ENCODE measurements at regions not wholly inside any gene's neighbourhood (a gene's known extent, or its start where the extent isn't known, plus 50 kb on each side); places are given as distances from the start of the nearest gene placed in this dataset.
A peak's percentile ranks its signal among the peaks of the same experiment; 100 is the strongest.

DNA sequence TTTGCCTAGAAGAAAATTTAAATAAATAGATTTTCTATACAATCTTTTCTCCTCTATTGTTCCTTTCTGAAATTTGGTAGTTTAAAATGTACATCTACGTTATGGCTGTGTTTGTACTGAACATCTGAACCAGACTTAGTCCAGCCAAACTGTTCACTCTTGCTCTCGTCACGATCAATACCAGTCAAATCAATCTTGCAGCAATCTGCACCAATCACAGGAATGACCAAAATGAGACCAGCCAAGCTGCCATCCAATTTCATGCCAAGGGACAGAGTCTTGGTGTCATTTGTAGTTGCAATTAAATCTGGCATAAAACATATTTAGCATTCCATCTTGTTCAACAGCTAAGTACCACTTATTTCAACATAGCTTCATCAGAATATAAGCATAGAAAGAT is 156.6 kb downstream of the IRS2 start:
- no peak overlapping the region for H2AFZ ChIP-seq (ENCODE audit: low read depth, low read length)
- Mint-ChIP-seq H3K9me3 (ENCODE audit: unreplicated experiment) (peaks cover 10% of the 10 kb centered on the region), H3K36me3 (ENCODE audit: low read depth, unreplicated experiment) (no peaks in the 10 kb centered on the region), H3K27me3 (ENCODE audit: low read depth, unreplicated experiment) (no peaks in the 10 kb centered on the region), H3K27ac (ENCODE audit: unreplicated experiment) (no peak overlapping the region), H3K4me1 (ENCODE audit: low read depth, unreplicated experiment) (peaks cover 20% of the 10 kb centered on the region), H3K4me3 (ENCODE audit: unreplicated experiment) (no peak overlapping the region)
- no peak overlapping the region for H3K9ac ChIP-seq (ENCODE audit: low read length)
- DNase-seq (ENCODE audit: low read depth): no peak
- H3K27me3 ChIP-seq (ENCODE audit: insufficient read depth, low read length): no peaks in the 10 kb centered on the region
- no peak overlapping the region for H3K4me3 ChIP-seq (ENCODE audit: insufficient read depth, low read depth, low read length)
- H3K36me3 ChIP-seq (ENCODE audit: insufficient read depth, low read length): no peaks in the 10 kb centered on the region
- H3K4me2 ChIP-seq (ENCODE audit: low read length): no peak overlapping the region
- H3K27ac ChIP-seq (ENCODE audit: low read depth, low read length): no peak overlapping the region
- FAIRE-seq: no peak
- H3K4me1 ChIP-seq (ENCODE audit: insufficient read depth, low read length): peaks cover 14% of the 10 kb centered on the region
- no peaks in the 10 kb centered on the region for H3K79me2 ChIP-seq (ENCODE audit: insufficient read depth, low read length)
- no peaks in the 10 kb centered on the region for H4K20me1 ChIP-seq (ENCODE audit: insufficient read depth, low read length)
- H3K9me3 ChIP-seq (ENCODE audit: insufficient read depth, low read depth, low read length): no peaks in the 10 kb centered on the region
- TF ChIP-seq EZH2 (IDR thresholded peaks at IDR 0.05; ENCODE audit: insufficient read depth, low read length): no peak
- TF ChIP-seq, protein P1, sequence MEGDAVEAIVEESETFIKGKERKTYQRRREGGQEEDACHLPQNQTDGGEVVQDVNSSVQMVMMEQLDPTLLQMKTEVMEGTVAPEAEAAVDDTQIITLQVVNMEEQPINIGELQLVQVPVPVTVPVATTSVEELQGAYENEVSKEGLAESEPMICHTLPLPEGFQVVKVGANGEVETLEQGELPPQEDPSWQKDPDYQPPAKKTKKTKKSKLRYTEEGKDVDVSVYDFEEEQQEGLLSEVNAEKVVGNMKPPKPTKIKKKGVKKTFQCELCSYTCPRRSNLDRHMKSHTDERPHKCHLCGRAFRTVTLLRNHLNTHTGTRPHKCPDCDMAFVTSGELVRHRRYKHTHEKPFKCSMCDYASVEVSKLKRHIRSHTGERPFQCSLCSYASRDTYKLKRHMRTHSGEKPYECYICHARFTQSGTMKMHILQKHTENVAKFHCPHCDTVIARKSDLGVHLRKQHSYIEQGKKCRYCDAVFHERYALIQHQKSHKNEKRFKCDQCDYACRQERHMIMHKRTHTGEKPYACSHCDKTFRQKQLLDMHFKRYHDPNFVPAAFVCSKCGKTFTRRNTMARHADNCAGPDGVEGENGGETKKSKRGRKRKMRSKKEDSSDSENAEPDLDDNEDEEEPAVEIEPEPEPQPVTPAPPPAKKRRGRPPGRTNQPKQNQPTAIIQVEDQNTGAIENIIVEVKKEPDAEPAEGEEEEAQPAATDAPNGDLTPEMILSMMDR (IDR thresholded peaks at IDR 0.05; ENCODE audit: insufficient read depth, low read depth, low read length): no peak

DNA sequence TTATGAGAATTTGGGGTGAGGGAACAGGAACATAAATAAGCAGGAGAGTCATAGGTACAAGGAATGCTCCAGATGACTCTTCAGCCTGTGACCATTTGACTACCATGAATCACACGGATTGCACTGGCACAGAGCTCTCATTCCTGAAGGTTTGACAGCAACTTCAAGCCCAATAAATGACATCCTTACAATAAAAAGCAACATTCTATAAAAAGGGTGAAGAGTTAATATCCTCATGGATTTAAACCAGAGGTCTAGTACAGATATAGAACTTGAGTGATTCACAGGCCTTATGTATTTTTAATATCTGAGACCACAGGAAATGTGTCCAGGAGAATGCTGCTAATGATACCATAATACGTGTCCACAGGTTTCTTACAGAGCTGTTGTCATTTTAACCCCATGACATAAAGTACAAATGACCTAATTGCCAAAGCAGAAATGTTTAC is 158.1 kb downstream of the IRS2 start:
- Histone ChIP-seq H4K20me1 (ENCODE audit: insufficient read depth, low read length) (no peaks in the 10 kb centered on the region), H3K79me2 (ENCODE audit: insufficient read depth, low read length) (no peaks in the 10 kb centered on the region), H3K36me3 (ENCODE audit: insufficient read depth, low read length) (no peaks in the 10 kb centered on the region), H3K4me2 (ENCODE audit: low read length) (peak overlapping the region; percentile 31), H3K4me1 (ENCODE audit: insufficient read depth, low read length) (peaks cover 14% of the 10 kb centered on the region), H3K27me3 (ENCODE audit: insufficient read depth, low read length) (no peaks in the 10 kb centered on the region), H3K9ac (ENCODE audit: low read length) (peak overlapping the region; percentile 40), H3K4me3 (ENCODE audit: insufficient read depth, low read depth, low read length) (no peak overlapping the region), H3K27ac (ENCODE audit: low read depth, low read length) (peak overlapping the region; percentile 46), H2AFZ (ENCODE audit: low read depth, low read length) (no peak overlapping the region), H3K9me3 (ENCODE audit: insufficient read depth, low read depth, low read length) (no peaks in the 10 kb centered on the region)
- Mint-ChIP-seq H3K27ac (ENCODE audit: unreplicated experiment) (no peak overlapping the region), H3K4me1 (ENCODE audit: low read depth, unreplicated experiment) (peaks cover 20% of the 10 kb centered on the region), H3K9me3 (ENCODE audit: unreplicated experiment) (peaks cover 5% of the 10 kb centered on the region), H3K4me3 (ENCODE audit: unreplicated experiment) (no peak overlapping the region), H3K27me3 (ENCODE audit: low read depth, unreplicated experiment) (no peaks in the 10 kb centered on the region), H3K36me3 (ENCODE audit: low read depth, unreplicated experiment) (no peaks in the 10 kb centered on the region)
- TF ChIP-seq, protein P1 (IDR thresholded peaks at IDR 0.05; ENCODE audit: insufficient read depth, low read depth, low read length): no peak
- no peak for TF ChIP-seq EZH2 (IDR thresholded peaks at IDR 0.05; ENCODE audit: insufficient read depth, low read length)
- peak; percentile 84 for DNase-seq (ENCODE audit: low read depth)
- peak; percentile 89 for FAIRE-seq

DNA sequence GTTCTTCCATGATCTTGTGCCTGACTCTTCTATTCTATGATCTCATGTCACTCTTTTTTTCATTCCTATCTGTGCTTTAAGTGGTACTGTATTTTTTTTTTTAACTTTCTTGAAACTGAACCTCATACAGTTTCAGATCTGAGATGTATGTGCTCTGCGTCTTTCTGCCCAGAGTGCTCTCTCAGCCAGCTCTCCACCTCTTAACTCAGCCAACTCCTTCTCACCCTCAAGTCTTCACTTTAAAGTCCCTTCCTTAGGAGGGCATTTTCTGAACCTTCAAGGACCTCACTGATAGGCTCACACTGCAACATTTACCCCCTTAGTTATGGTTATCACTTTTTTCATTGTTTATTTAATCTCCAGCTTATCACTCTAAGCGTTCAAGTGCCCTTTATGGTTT is 158.7 kb downstream of the IRS2 start:
- H3K4me1 Mint-ChIP-seq (ENCODE audit: low read depth, unreplicated experiment): peaks cover 20% of the 10 kb centered on the region
- H3K4me3 Mint-ChIP-seq (ENCODE audit: unreplicated experiment): no peak overlapping the region
- Histone ChIP-seq H3K27me3 (ENCODE audit: insufficient read depth, low read length) (no peaks in the 10 kb centered on the region), H4K20me1 (ENCODE audit: insufficient read depth, low read length) (no peaks in the 10 kb centered on the region), H3K9ac (ENCODE audit: low read length) (peak overlapping the region; percentile 23), H2AFZ (ENCODE audit: low read depth, low read length) (no peak overlapping the region), H3K79me2 (ENCODE audit: insufficient read depth, low read length) (no peaks in the 10 kb centered on the region), H3K4me2 (ENCODE audit: low read length) (peak overlapping the region; percentile 31), H3K9me3 (ENCODE audit: insufficient read depth, low read depth, low read length) (no peaks in the 10 kb centered on the region), H3K27ac (ENCODE audit: low read depth, low read length) (peak overlapping the region; percentile 46), H3K4me3 (ENCODE audit: insufficient read depth, low read depth, low read length) (no peak overlapping the region), H3K36me3 (ENCODE audit: insufficient read depth, low read length) (no peaks in the 10 kb centered on the region), H3K4me1 (ENCODE audit: insufficient read depth, low read length) (peaks cover 14% of the 10 kb centered on the region)
- no peak overlapping the region for H3K27ac Mint-ChIP-seq (ENCODE audit: unreplicated experiment)
- H3K36me3 Mint-ChIP-seq (ENCODE audit: low read depth, unreplicated experiment): no peaks in the 10 kb centered on the region
- DNase-seq (ENCODE audit: low read depth) (no peak), FAIRE-seq (no peak)
- H3K27me3 Mint-ChIP-seq (ENCODE audit: low read depth, unreplicated experiment): no peaks in the 10 kb centered on the region
- no peak for TF ChIP-seq EZH2 (IDR thresholded peaks at IDR 0.05; ENCODE audit: insufficient read depth, low read length)
- TF ChIP-seq, protein P1 (IDR thresholded peaks at IDR 0.05; ENCODE audit: insufficient read depth, low read depth, low read length): no peak
- H3K9me3 Mint-ChIP-seq (ENCODE audit: unreplicated experiment): peaks cover 2% of the 10 kb centered on the region
